SU-DHL-6 (cell line): ENCODE measurements at regions not wholly inside any gene's neighbourhood (a gene's known extent, or its start where the extent isn't known, plus 50 kb on each side); places are given as distances from the start of the nearest gene placed in this dataset.

ENCODE experiments used
- H2AFZ ChIP-seq: fragments of 200-600 bp; sonication (generic); 2 replicates; pipeline ENCODE4 v1.6.1; 2014; ENCODE audit warnings: low read depth, mild to moderate bottlenecking, moderate library complexity, mixed read lengths, antibody characterized with exemption, low read length; ENCODE audit not compliant: severe bottlenecking
- H3F3A ChIP-seq: fragments of 200-600 bp; shearing (Covaris generic); 2 replicates; pipeline ENCODE4 v1.6.0; 2016; ENCODE audit warnings: antibody characterized with exemption, mild to moderate bottlenecking; ENCODE audit not compliant: insufficient read depth
- H3K27ac ChIP-seq: fragments of 200-600 bp; sonication (generic); 2 replicates; pipeline ENCODE4 v1.5.1; 2016; ENCODE audit warnings: low read depth, mild to moderate bottlenecking, low read length, moderate library complexity, mixed read lengths
- H3K27me3 ChIP-seq: fragments of 200-600 bp; sonication (generic), shearing (Covaris generic); 2 replicates; pipeline ENCODE4 v1.6.0; 2014; ENCODE audit warnings: mild to moderate bottlenecking, low read length
- H3K36me3 ChIP-seq: fragments of 200-600 bp; sonication (generic); 2 replicates; pipeline ENCODE4 v1.6.1; 2014; ENCODE audit warnings: mild to moderate bottlenecking, low read length, mixed read lengths
- H3K4me2 ChIP-seq: fragments of 300-600, 200-600 bp; shearing (Covaris generic), sonication (generic); 2 replicates; pipeline ENCODE4 v1.6.0; 2014; ENCODE audit warnings: low read length, low read depth, mild to moderate bottlenecking; ENCODE audit not compliant: poor library complexity, severe bottlenecking
- H3K4me3 ChIP-seq: fragments of 200-600 bp; sonication (generic); 2 replicates; pipeline ENCODE4 v1.5.1; 2014; ENCODE audit warnings: antibody characterized with exemption, low read length, mild to moderate bottlenecking, mixed read lengths; ENCODE audit not compliant: insufficient read depth, poor library complexity, severe bottlenecking
- H3K79me2 ChIP-seq: fragments of 200-600 bp; sonication (generic); 2 replicates; pipeline ENCODE4 v1.6.1; 2014; ENCODE audit warnings: mild to moderate bottlenecking, low read length, moderate library complexity; ENCODE audit not compliant: insufficient read depth
- H3K9ac ChIP-seq: fragments of 200-600 bp; sonication (generic); 2 replicates; pipeline ENCODE4 v1.7.0; 2014; ENCODE audit warnings: mild to moderate bottlenecking, low read length
- H3K9me2 ChIP-seq: fragments of 200-600 bp; sonication (generic); replicated peaks from 2 replicates; pipeline ENCODE4 v1.6.1; 2014; ENCODE audit warnings: low read length; ENCODE audit not compliant: insufficient read depth
- H3K9me3 ChIP-seq: fragments of 200-600 bp; sonication (generic); 2 replicates; pipeline ENCODE4 v1.6.1; 2014; ENCODE audit warnings: low read length, mixed read lengths; ENCODE audit not compliant: insufficient read depth
- H4K20me1 ChIP-seq: fragments of 200-600 bp; sonication (generic); 2 replicates; pipeline ENCODE4 v1.6.1; 2014; ENCODE audit warnings: low read depth, mild to moderate bottlenecking, antibody characterized with exemption, low read length, moderate library complexity, mixed read lengths
- CTCF ChIP-seq: fragments of 200-600 bp; sonication (generic); IDR thresholded peaks from one replicate; pipeline ENCODE4 v1.5.1; 2017; ENCODE audit warnings: antibody characterized with exemption, mild to moderate bottlenecking, low read length, moderate library complexity; ENCODE audit not compliant: insufficient read depth, poor library complexity, severe bottlenecking
- EZH2phosphoT487 ChIP-seq: fragments of 200-600 bp; sonication (generic), shearing (Covaris generic); conservative IDR thresholded peaks from 2 replicates; pipeline ENCODE4 v1.6.1; 2018; ENCODE audit warnings: mild to moderate bottlenecking, antibody characterized with exemption, low read length, moderate library complexity, mixed read lengths

DNA sequence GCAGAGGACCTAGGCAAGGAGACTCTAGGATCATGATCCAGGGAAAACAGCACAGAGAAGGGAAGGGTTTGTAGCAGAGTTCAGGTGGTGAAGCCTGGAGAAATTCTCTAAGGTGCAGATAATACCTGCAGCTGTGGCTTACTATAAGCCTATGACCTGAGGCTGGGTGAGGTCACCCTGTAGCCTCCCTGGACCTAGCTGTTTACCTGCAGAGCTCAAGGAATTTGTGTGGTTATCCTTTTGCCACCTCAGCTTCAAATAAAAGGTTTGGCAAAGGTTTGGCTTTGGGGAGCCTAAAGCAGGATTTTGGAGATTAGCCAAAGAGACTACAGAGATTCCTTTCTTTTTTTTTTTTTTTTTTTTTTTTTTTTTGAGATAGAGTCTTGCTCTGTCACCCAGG lies 79.5 kb upstream of the ZNF648 start:
- no peaks in the 10 kb centered on the region for H3F3A ChIP-seq
- H2AFZ ChIP-seq, result no peak overlapping the region
- H4K20me1 ChIP-seq, result no peaks in the 10 kb centered on the region
- H3K27me3 ChIP-seq, result no peaks in the 10 kb centered on the region
- no peaks in the 10 kb centered on the region for H3K9me2 ChIP-seq
- H3K9me3 ChIP-seq, result no peaks in the 10 kb centered on the region
- H3K4me3 ChIP-seq, result no peak overlapping the region
- H3K27ac ChIP-seq, result no peak overlapping the region
- H3K36me3 ChIP-seq, result no peaks in the 10 kb centered on the region
- no peak overlapping the region for H3K9ac ChIP-seq
- H3K79me2 ChIP-seq, result no peaks in the 10 kb centered on the region
- no peak for TF ChIP-seq CTCF
- TF ChIP-seq EZH2phosphoT487, result no peak
- no peak overlapping the region for H3K4me2 ChIP-seq

GRCh38 chr1:182139496-182139895 lies 78.0 kb upstream of the ZNF648 start:
- no peaks in the 10 kb centered on the region for H3K9me3 ChIP-seq
- H3K79me2 ChIP-seq, result no peaks in the 10 kb centered on the region
- H3K27me3 ChIP-seq, result no peaks in the 10 kb centered on the region
- no peak overlapping the region for H3K9ac ChIP-seq
- H3K9me2 ChIP-seq, result no peaks in the 10 kb centered on the region
- H3K4me2 ChIP-seq, result no peak overlapping the region
- no peak overlapping the region for H3K27ac ChIP-seq
- no peak overlapping the region for H3K4me3 ChIP-seq
- H4K20me1 ChIP-seq, result no peaks in the 10 kb centered on the region
- H3K36me3 ChIP-seq, result no peaks in the 10 kb centered on the region
- no peaks in the 10 kb centered on the region for H3F3A ChIP-seq
- H2AFZ ChIP-seq, result no peak overlapping the region
- no peak for TF ChIP-seq EZH2phosphoT487
- no peak for TF ChIP-seq CTCF

- no peaks in the 10 kb centered on the region for H4K20me1 ChIP-seq
- H3F3A ChIP-seq, result no peaks in the 10 kb centered on the region
- H3K27me3 ChIP-seq, result no peaks in the 10 kb centered on the region
- peaks cover 8% of the 10 kb centered on the region; the same call in 1 of the 2 replicates for H3K9me3 ChIP-seq
- H3K79me2 ChIP-seq, result no peaks in the 10 kb centered on the region
- H2AFZ ChIP-seq, result no peak overlapping the region
- no peaks in the 10 kb centered on the region for H3K36me3 ChIP-seq
- no peak overlapping the region for H3K4me3 ChIP-seq
- H3K4me2 ChIP-seq, result no peak overlapping the region
- H3K9ac ChIP-seq, result no peak overlapping the region
- no peak overlapping the region for H3K27ac ChIP-seq
- TF ChIP-seq CTCF (no peak), EZH2phosphoT487 (no peak)
- H3K9me2 ChIP-seq, result no peaks in the 10 kb centered on the region
Observed at GRCh38 chr1:182137546-182137945, 76.0 kb upstream of the ZNF648 start.

GRCh38 chr1:182135946-182136345 lies 74.4 kb upstream of the ZNF648 start:
- Histone ChIP-seq H4K20me1 (no peaks in the 10 kb centered on the region), H3F3A (no peaks in the 10 kb centered on the region), H2AFZ (no peak overlapping the region), H3K9me2 (no peaks in the 10 kb centered on the region), H3K9me3 (peaks cover 8% of the 10 kb centered on the region; the same call in 1 of the 2 replicates), H3K4me3 (no peak overlapping the region), H3K27me3 (no peaks in the 10 kb centered on the region), H3K4me2 (no peak overlapping the region), H3K27ac (no peak overlapping the region), H3K36me3 (no peaks in the 10 kb centered on the region), H3K79me2 (no peaks in the 10 kb centered on the region), H3K9ac (no peak overlapping the region)
- TF ChIP-seq EZH2phosphoT487 (no peak), CTCF (no peak)
